ENCODE measurements at regions not wholly inside any gene's neighbourhood (a gene's known extent, or its start where the extent isn't known, plus 50 kb on each side); places are given as distances from the start of the nearest gene placed in this dataset.
"Not testable (repeated sequence)": the region's sequence is repeated elsewhere in the genome, so short reads cannot be mapped to it uniquely, and the experiment has no call there.

DNA sequence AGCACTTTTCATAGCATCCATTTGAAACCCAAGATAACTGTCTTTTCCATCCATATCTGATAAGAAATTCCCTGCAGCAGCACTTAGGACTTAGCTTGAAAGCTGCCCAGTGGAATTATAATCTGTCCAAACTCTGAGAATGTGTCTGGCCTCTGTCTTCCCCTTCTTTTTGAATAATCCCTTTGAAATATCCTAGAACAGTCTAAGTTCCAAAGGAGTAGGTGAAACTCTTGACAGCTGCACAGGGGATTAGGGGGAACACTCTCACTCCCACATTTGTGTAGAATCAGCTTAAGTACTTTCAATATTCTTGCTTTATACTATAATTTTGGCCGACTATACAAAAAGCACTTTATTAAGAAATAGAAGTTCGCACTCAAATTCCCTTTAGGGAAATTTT is 157.7 kb downstream of the PAPSS1 start:
- no peak for DNase-seq (ENCODE audit: low read depth)

DNA sequence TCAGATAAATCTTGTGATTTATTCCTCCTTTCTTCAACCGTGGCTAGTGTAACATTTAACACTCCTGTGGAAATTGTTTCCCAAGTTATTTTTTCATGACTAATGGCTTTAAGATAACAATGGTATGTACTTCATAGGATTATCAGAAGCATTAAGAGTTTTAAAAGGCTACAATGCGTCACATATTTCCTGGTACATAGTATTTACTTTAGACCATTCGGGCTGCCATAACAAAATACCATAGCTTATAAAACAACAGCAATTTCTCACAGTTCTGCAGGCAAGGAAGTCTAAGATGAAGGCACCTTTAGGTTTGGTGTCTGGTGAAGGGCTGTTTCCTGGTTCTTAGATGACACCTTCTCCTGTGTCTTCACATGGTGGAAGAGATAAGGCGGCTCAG is 158.6 kb downstream of the PAPSS1 start:
- no peak for DNase-seq (ENCODE audit: low read depth)

DNA sequence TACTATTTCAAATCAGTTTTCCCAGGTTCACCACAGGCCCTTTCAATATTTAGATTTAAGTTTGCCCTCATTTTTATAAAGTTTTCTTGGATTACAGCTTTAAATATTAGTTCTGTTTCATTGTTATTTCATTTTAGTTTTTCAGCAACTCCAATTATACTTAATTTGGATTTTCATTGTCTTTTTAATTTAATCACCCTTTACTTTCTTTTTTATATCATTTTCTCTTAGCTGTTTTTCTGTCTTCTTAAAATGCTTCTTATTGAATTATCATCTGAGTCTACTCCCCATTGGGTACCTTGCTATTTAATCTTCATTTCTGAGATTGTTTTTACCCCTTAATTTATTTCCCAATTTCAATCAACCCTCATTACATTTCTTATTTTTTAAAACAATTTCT is 160.4 kb downstream of the PAPSS1 start:
- no peak for DNase-seq (ENCODE audit: low read depth)

DNA sequence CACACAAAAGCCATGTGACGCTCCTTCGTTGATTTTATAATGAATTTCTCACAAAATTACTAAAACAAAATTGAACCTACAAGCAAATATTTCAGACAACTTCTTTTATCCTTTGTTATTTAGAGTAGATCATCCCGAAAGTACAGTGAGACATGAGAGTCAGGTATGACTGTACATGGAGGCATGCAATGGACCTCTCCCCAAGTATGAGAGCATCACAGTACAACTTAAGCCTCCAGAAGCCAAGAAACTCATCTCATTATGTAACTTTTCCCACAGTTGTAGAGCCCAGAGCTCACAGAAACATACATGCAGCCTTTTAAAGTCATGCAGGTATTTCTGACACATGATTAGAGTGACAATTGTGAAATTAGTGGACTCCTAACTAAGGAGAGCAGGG is 167.7 kb downstream of the PAPSS1 start:
- DNase-seq (ENCODE audit: low read depth): no peak

DNA sequence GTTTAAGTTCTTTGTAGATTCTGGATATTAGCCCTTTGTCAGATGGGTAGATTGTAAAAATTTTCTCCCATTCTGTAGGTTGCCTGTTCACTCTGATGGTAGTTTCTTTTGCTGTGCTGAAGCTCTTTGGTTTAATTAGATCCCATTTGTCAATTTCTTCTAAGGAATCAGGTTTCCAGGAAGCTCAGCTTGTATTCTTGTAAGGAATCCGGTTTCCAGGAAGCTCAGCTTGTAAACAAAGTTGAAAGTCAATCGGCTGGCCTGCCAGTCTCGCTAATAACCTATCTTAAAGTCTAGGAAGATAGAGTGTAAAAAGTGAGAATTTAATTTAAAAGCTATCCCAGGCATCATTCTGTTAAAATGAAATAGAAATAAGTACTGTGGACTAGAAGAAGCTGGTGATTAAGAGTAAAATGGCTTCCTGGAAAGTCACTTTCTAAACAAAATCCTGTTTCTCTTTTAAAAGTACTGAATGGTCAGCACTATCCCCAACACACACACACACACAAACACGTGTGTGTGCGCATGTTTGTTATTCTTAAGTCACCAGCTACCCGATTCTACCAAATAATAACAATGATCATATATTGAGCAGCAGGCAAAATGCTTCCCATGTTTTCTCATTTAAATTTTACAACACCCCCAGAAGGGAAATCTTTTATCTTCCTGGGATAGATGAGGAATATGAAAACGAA is 171.7 kb downstream of the PAPSS1 start:
- no peak for DNase-seq (ENCODE audit: low read depth)

DNA sequence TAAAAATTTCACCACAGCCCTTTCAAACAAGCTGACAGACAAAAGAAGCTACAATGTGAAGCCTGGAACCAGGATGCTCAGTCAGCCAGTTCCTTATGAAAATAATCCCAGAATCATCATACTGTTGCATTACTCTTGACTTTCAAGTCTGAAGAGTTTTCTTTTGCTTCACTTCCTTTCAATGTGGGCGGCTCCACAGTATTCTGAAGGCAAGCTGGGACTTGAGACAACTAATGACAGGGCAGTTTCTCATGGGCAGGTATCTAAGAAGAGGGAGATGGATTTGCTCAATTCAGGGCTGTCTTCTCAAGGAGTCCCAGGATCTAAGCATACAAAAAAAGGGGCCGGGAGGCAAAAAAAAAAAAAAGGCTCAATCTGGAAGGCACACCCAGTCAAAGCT is 173.4 kb downstream of the PAPSS1 start:
- DNase-seq (ENCODE audit: low read depth): no peak

DNA sequence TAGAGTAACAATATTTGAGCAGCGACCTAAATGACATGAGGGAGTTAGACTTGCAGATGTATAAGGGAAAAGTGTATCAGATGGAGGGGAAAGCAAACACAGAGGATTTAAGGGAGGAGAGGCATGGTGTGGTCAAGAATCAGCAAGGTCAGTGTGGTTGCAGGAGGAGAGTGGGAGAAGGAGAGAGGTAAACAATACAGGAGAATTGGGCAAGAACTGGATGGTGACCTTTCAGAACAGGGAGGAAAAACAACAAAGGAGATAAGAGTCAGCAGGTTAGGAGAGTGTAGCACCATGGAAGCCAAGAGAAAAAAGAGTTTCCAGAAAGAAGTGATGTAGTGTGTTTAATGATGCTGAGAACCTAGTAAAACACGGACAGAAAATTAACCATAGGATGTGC is 178.5 kb downstream of the PAPSS1 start:
- no peak for DNase-seq (ENCODE audit: low read depth)

DNA sequence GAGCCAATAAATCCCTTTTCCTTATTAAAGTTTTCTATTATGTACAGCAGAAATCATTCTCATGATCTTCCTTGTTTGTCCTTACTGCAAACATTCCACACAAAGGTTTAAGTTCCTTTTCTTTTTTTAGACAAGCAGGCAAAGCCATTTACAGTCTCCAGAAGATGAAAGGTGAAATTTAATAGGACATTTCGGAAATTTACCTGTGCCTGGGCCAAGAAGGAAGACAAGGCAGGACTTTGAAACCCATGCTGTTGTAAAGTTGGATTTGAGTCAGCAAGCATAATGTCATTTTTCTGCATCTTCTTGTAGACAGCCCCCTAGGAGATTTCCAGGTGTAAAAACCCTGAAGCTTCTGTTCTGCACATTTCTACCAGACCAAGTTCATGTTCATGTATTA is 188.1 kb downstream of the PAPSS1 start:
- no peak for DNase-seq (ENCODE audit: low read depth)

DNA sequence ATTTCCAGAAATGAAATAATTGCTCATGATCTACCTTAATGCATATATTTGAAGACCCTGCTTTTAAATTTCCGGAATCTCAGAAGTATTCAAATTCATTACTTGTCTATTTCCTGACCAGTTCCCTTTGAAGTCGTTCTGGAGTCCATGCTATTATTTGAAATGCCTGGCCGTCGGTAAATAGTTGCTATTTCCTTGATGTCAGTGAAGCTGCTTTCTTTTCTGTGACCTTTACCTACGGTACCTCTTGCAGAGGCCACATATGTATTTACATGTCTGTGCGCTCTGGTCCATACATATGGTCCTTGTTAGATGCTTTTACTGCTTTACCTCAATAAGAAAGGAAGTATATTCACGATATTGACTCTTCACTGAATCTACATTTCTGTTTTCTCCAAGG is 199.7 kb downstream of the PAPSS1 start:
- no peak for DNase-seq (ENCODE audit: low read depth)

DNA sequence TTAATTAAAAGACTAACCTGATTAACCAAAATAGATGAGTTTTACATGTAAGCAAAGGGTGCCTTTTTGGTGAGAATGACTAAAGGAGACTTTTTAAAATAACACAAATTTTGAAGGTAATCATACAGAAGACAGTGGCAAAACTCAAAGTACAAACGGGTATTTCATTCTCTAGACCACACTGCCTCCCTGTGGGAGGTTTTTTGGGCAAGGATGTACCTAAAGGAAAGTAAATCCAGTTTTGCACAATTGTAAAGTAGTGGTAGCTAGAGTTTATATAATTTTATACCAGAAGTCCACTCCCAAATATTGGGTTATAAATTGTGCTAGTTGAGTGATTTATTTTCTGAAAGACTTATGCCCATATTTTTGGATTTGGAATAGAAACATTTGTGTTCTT is 201.0 kb downstream of the PAPSS1 start:
- no peak for DNase-seq (ENCODE audit: low read depth)

DNA sequence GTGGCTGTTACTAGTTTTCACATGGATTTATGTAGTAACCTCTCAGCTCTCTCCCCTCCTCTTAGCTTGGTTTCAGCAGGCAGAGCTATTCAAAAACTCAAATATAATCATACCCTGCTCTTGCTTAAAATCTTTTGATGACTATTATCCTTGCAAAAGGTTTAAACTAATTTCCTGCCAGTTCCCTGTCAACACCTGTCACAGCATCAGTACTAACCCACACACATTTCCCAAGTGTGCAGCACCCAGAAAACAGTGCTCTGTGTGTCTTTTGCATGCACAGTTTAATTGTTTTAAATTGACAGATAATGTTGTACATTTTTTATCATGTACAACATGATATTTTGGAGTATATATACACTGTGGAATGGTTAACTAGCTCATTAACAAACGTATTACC is 202.0 kb downstream of the PAPSS1 start:
- no peak for DNase-seq (ENCODE audit: low read depth)

DNA sequence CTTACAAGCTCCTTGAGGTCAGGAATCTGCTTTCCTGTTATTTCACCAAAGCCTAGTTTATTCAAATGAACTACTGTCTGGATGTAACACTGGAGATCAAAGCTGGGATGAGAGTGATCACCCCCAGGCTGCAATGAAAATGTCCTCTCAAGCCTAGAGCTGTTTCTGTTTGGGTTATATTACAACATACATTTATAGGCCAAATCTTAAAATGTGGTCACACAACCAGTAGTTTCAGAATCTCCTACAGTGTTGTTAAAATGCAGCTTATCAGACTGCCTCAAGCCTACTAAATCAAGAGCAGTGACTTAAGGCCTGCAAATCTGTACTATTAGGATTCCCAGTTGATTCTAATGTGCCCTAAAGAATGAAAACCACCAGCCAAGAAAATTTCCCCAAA is 207.5 kb downstream of the PAPSS1 start:
- DNase-seq (ENCODE audit: low read depth): no peak

DNA sequence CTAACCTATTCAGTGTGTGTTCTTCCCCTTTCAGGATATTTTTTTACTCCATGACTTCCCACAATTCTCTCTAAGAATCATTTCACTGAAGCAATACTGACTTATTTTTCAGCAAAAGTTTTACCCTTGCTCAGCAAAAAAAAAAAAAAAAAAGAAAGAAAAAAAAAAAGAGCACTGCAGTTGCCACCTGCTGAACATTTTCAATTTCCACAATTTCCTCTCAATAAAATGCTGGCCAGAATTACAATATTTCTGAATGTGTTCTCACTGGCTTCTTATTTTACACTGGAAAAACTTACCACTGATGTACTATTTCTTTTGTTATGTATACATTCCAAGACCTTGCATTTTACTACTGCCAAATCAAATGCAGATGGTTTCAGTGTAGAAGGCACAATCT is 210.4 kb downstream of the PAPSS1 start:
- no peak for DNase-seq (ENCODE audit: low read depth)

DNA sequence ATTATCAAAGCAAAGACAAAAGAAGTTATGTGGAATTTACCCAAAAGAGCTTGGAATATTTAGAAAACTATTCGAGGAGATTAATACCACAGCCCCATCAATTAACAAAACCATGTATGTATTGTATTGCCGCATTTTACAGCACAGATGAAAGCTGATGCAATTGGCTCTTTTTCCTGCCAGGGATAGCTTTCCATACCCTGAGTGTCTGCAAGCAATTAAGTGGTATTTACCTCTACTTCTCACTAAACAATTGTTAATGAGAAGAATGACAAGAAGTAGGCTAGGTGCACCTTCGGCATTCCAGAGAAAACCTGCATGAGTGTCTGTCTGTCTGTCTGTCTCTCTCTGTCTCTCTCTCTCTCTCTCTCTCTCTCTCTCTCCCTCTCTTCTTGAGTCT is 219.5 kb downstream of the PAPSS1 start:
- DNase-seq (ENCODE audit: low read depth): no peak

DNA sequence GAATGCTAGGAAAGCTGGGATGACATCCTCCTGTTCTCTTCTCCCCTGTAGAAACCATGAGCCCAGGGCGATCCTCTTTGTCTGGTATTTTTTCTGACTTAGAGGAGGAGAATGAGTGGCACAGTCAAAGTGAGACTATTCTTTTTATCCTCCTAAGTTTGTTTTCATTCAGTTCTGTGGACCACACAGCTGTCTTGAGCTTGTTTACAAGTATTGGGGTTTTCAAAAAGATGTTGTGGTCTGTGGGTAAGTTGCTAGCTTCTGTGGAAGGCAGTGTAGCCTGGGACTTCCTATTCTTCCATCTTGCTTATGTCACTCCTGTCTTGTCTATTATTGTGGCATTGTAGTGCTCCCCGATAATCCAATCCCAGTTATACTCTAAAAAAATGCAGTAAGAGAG is 223.0 kb downstream of the PAPSS1 start:
- no peak for DNase-seq (ENCODE audit: low read depth)

DNA sequence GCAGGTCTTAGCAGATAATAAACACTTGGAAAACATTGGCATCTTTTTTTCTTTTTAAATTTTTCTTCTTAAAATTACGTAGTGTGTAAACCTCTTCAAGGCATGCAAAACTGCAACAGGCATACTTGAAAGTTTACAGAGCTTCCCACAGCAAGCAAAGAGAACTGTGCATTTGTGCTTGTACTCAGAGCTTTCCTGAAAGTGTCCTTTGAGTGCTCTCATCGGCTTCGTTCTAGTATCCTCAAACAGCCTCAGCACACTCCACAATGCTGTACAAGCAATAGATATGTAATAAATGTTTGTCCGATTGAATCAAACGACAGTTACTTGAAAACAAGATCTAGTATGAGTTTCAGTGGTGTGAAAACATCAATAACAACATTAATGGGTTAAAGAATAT is 227.5 kb downstream of the PAPSS1 start:
- DNase-seq (ENCODE audit: low read depth): no peak

DNA sequence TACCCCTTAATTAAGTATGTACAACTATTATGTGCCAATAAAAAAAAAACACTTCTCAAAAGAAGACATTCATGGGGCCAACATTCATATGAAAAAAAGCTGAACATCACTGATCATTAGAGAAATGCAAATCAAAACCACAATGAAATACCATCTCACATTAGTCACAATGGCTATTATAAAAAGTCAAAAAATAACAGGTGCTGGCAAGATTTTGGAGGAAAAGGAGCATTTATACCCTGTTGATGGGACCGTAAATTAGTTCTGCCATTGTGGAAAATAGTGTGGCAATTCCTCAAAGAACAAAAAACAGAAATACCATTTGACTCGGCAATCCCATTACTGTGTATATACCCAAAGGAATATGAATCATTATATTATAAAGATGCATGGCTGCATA is 229.9 kb downstream of the PAPSS1 start:
- DNase-seq (ENCODE audit: low read depth): no peak

DNA sequence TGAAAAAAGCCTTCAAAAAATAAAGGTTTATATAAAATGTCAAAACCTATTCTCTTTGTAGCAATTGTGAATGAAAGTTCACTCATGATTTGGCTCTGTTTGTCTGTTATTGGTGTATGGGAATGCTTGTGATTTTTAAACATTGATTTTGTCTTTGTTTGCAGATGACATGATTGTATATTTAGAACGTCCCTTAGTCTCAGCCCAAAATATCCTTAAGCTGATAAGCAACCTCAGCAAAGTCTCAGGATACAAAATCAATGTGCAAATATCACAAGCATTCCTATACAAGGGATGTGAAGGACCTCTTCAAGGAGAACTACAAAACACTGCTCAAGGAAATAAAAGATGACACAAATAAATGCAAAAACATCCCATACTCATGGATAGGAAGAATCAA is 236.4 kb downstream of the PAPSS1 start:
- DNase-seq (ENCODE audit: low read depth): not testable (repeated sequence)

DNA sequence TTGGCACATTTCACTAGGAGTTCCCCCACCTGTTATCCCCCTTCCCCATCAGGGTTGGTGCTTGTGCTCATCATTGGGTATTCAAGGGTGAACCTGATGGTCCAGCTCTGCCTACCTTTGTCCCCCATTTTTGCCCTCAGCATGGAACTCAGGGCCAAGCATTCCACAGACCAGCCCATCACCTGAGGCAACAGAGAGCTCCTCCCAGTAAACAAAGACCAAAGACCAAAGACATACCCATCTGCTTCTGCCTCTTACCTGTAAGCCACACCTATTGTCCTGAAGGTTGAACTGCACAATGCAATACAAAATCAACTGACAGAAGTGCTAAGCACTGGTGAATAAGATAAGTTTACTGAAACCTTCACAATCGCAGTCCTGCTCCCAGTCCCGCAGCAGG is 237.5 kb downstream of the PAPSS1 start:
- no peak for DNase-seq (ENCODE audit: low read depth)

DNA sequence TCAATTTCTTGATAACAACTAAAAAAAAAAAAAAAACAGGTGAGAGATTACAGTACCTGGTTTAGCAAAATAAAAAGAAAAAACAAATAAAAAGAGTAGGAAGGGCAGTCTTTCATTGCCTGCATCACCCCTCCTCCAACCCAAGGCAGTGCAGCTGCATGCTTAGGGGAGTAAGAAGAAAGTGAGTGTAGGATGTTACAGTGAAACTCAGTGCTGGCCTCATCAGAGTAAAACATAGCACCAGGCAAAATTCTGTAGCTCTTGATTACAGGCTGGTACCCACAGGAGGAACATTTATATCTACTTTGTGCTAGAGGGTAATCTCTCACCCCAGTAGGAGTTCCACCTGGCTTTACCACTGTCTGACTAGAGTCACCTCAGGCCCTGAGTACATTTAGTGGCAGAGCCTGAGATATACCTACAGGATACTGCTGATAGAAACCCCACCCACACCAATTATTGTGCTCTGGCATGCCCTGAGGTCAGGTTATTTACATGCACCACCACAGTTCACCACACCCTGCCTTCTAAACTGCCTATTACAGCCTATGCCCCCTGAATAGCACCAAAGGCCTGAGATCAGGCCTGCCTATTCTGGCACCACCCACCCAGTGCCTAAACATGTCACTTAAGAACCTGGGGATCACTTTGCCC is 241.6 kb downstream of the PAPSS1 start:
- no peak for DNase-seq (ENCODE audit: low read depth)

DNA sequence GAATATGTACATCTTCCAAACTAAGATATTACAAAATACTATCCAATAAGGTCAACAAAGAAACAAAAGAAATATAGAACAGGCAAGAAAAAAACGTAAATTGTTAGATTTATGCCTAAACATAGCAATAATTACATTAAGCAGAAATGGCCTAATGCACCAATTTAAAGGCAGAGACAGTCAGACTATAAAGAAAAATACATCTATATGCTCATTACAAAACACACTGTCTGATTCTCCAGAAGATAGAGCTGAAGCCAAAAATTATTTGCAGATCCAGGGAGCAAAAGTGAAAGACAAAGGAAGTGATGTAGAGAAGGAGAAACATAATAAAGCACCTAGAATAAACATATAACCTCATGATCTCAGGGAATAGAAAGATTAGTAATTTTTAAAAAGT is 246.9 kb downstream of the PAPSS1 start:
- no peak for DNase-seq (ENCODE audit: low read depth)

DNA sequence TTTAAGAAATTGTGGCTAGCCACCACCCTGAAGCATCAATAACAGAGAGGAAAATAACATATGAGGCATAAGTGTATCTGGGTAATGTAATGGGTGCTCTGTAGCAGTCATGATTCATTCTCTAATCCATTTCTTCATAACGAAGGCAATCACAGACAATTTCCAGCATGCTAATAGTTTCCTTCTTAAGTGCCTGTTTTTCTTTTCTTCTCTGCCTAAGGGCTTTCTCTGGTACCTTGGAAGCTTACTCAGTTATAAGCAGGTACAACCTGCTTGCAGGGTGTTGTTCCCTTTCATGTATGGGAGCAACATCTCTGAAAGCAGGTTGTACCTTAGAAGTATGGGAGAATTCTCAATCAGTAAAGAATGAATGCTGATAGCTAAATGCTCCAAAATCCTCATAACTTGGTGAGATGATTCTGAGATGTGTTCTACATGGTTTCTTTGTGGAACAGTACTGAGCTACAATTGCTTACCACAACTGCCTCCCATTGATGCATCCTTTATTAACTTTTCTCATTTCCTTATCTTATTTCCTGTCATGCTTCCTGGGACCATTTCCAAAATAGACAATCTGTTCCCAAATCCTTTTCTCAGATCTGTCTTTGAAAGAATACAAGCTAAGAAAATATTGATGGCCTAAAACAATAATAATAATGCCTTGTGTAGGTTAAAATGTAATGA is 247.6 kb downstream of the PAPSS1 start:
- no peak for DNase-seq (ENCODE audit: low read depth)

DNA sequence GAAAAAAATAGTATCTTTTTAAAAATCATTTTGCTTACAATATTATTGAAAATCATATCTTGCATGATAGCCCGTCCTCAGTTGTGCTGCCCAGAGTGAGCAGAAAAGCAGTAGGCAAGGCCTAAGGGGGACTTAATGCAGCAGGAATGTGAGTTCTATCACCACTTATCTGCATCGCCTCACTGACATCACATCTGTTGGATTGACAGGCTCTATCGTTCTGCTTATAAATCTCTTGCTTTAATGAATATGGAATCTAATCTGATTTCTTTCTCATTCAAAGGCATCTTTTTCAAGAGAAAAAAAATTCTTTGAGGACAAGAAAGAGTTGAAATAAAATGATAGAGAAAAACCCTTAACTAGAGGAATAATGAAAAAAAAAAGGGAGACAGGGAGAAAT is 249.9 kb downstream of the PAPSS1 start:
- DNase-seq (ENCODE audit: low read depth): no peak

DNA sequence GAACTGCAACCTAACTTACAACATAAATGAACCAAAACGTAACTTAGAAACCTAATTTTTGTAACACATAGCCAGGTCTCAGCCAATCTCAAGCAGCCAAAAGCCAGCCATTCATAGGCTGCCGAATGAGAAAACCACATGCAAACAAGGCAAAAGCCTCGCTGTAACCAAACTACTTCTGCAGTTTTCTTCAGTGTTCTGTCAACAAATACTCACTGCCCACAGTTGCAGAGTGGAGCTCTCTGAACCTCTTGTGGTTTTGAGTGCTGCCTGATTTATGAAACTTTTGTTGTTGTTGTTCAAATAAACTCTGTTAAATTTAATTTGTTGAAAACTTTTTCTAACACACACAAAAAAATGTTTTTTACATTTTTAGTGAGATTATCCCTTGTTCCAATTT is 251.2 kb downstream of the PAPSS1 start:
- no peak for DNase-seq (ENCODE audit: low read depth)
